ENCODE measurements at regions not wholly inside any gene's neighbourhood (a gene's known extent, or its start where the extent isn't known, plus 50 kb on each side); places are given as distances from the start of the nearest gene placed in this dataset.

GRCh38 chr6:91126876-91127275, 540.0 kb upstream of the MAP3K7 start:
- Mint-ChIP-seq H3K9me3 (no peaks in the 10 kb centered on the region), H3K27ac (no peak overlapping the region), H3K4me3 (no peak overlapping the region), H3K27me3 (no peaks in the 10 kb centered on the region), H3K4me1 (no peaks in the 10 kb centered on the region), H3K36me3 (no peaks in the 10 kb centered on the region)
- ATAC-seq: no peak

GRCh38 chr6:91117550-91117949, 530.7 kb upstream of the MAP3K7 start:
- H3K27me3 Mint-ChIP-seq: no peaks in the 10 kb centered on the region
- H3K36me3 Mint-ChIP-seq: no peaks in the 10 kb centered on the region
- H3K9me3 Mint-ChIP-seq: peaks cover 7% of the 10 kb centered on the region
- H3K4me1 Mint-ChIP-seq: no peaks in the 10 kb centered on the region
- no peak overlapping the region for H3K27ac Mint-ChIP-seq
- no peak overlapping the region for H3K4me3 Mint-ChIP-seq
- ATAC-seq: no peak

GRCh38 chr6:91114123-91114708, 527.3 kb upstream of the MAP3K7 start:
- H3K36me3 Mint-ChIP-seq: no peaks in the 10 kb centered on the region

GRCh38 chr6:91106083-91106482, 519.2 kb upstream of the MAP3K7 start:
- no peak for ATAC-seq
- H3K4me3 Mint-ChIP-seq: no peak overlapping the region
- H3K36me3 Mint-ChIP-seq: no peaks in the 10 kb centered on the region
- no peaks in the 10 kb centered on the region for H3K27me3 Mint-ChIP-seq
- no peak overlapping the region for H3K27ac Mint-ChIP-seq
- H3K9me3 Mint-ChIP-seq: no peaks in the 10 kb centered on the region
- H3K4me1 Mint-ChIP-seq: no peaks in the 10 kb centered on the region

More at GRCh38 chr6:91114123-91114708, 527.3 kb upstream of the MAP3K7 start:
- Mint-ChIP-seq H3K27me3 (no peaks in the 10 kb centered on the region), H3K27ac (no peak overlapping the region), H3K9me3 (peaks cover 3% of the 10 kb centered on the region), H3K4me3 (no peak overlapping the region), H3K4me1 (no peaks in the 10 kb centered on the region)
- no peak for ATAC-seq

GRCh38 chr6:91105532-91105931, 518.7 kb upstream of the MAP3K7 start:
- ATAC-seq: no peak
- Mint-ChIP-seq H3K4me3 (no peak overlapping the region), H3K27ac (no peak overlapping the region), H3K27me3 (no peaks in the 10 kb centered on the region), H3K36me3 (no peaks in the 10 kb centered on the region), H3K4me1 (no peaks in the 10 kb centered on the region), H3K9me3 (no peaks in the 10 kb centered on the region)

GRCh38 chr6:91099479-91099878, 512.6 kb upstream of the MAP3K7 start:
- no peaks in the 10 kb centered on the region for H3K27me3 Mint-ChIP-seq
- no peak overlapping the region for H3K27ac Mint-ChIP-seq
- H3K9me3 Mint-ChIP-seq: no peaks in the 10 kb centered on the region

GRCh38 chr6:91098006-91098405, 511.1 kb upstream of the MAP3K7 start:
- no peaks in the 10 kb centered on the region for H3K27me3 Mint-ChIP-seq
- H3K9me3 Mint-ChIP-seq: no peaks in the 10 kb centered on the region
- H3K4me1 Mint-ChIP-seq: no peaks in the 10 kb centered on the region
- ATAC-seq: no peak
- H3K27ac Mint-ChIP-seq: no peak overlapping the region
- H3K36me3 Mint-ChIP-seq: no peaks in the 10 kb centered on the region
- H3K4me3 Mint-ChIP-seq: no peak overlapping the region

More at GRCh38 chr6:91099479-91099878, 512.6 kb upstream of the MAP3K7 start:
- Mint-ChIP-seq H3K4me3 (no peak overlapping the region), H3K36me3 (no peaks in the 10 kb centered on the region), H3K4me1 (no peaks in the 10 kb centered on the region)
- no peak for ATAC-seq

GRCh38 chr6:91097364-91097763, 510.5 kb upstream of the MAP3K7 start:
- no peak for ATAC-seq
- H3K36me3 Mint-ChIP-seq: no peaks in the 10 kb centered on the region
- no peak overlapping the region for H3K27ac Mint-ChIP-seq
- no peaks in the 10 kb centered on the region for H3K9me3 Mint-ChIP-seq
- H3K4me3 Mint-ChIP-seq: no peak overlapping the region
- H3K27me3 Mint-ChIP-seq: no peaks in the 10 kb centered on the region
- no peaks in the 10 kb centered on the region for H3K4me1 Mint-ChIP-seq

- Mint-ChIP-seq H3K36me3 (no peaks in the 10 kb centered on the region), H3K9me3 (no peaks in the 10 kb centered on the region), H3K27ac (no peak overlapping the region), H3K4me1 (no peaks in the 10 kb centered on the region), H3K4me3 (no peak overlapping the region), H3K27me3 (no peaks in the 10 kb centered on the region)
- ATAC-seq: no peak
Observed at GRCh38 chr6:91094806-91095475, 508.1 kb upstream of the MAP3K7 start.

GRCh38 chr6:91094341-91094740, 507.5 kb upstream of the MAP3K7 start:
- H3K36me3 Mint-ChIP-seq: no peaks in the 10 kb centered on the region
- H3K27ac Mint-ChIP-seq: no peak overlapping the region
- H3K9me3 Mint-ChIP-seq: no peaks in the 10 kb centered on the region
- no peaks in the 10 kb centered on the region for H3K27me3 Mint-ChIP-seq
- ATAC-seq: no peak
- no peaks in the 10 kb centered on the region for H3K4me1 Mint-ChIP-seq
- H3K4me3 Mint-ChIP-seq: no peak overlapping the region

GRCh38 chr6:91088976-91089375, 502.1 kb upstream of the MAP3K7 start:
- Mint-ChIP-seq H3K4me1 (no peaks in the 10 kb centered on the region), H3K27me3 (no peaks in the 10 kb centered on the region), H3K27ac (no peak overlapping the region), H3K36me3 (no peaks in the 10 kb centered on the region), H3K4me3 (no peak overlapping the region), H3K9me3 (no peaks in the 10 kb centered on the region)
- ATAC-seq: no peak

GRCh38 chr6:91088515-91088914, 501.6 kb upstream of the MAP3K7 start:
- H3K27me3 Mint-ChIP-seq: no peaks in the 10 kb centered on the region
- no peak overlapping the region for H3K27ac Mint-ChIP-seq
- no peaks in the 10 kb centered on the region for H3K9me3 Mint-ChIP-seq
- no peaks in the 10 kb centered on the region for H3K4me1 Mint-ChIP-seq
- no peak for ATAC-seq
- H3K36me3 Mint-ChIP-seq: no peaks in the 10 kb centered on the region
- no peak overlapping the region for H3K4me3 Mint-ChIP-seq

- no peak overlapping the region for H3K27ac Mint-ChIP-seq
- H3K27me3 Mint-ChIP-seq: no peaks in the 10 kb centered on the region
- no peaks in the 10 kb centered on the region for H3K4me1 Mint-ChIP-seq
- no peaks in the 10 kb centered on the region for H3K36me3 Mint-ChIP-seq
- no peak for ATAC-seq
- H3K9me3 Mint-ChIP-seq: no peaks in the 10 kb centered on the region
- H3K4me3 Mint-ChIP-seq: no peak overlapping the region
Observed at GRCh38 chr6:91087908-91088307, 501.0 kb upstream of the MAP3K7 start.

GRCh38 chr6:91083211-91083610, 496.3 kb upstream of the MAP3K7 start:
- H3K4me1 Mint-ChIP-seq: no peaks in the 10 kb centered on the region
- no peak overlapping the region for H3K4me3 Mint-ChIP-seq
- H3K9me3 Mint-ChIP-seq: no peaks in the 10 kb centered on the region
- no peaks in the 10 kb centered on the region for H3K27me3 Mint-ChIP-seq
- no peak for ATAC-seq
- H3K27ac Mint-ChIP-seq: no peak overlapping the region
- H3K36me3 Mint-ChIP-seq: no peaks in the 10 kb centered on the region

- Mint-ChIP-seq H3K27me3 (no peaks in the 10 kb centered on the region), H3K4me3 (no peak overlapping the region), H3K4me1 (no peaks in the 10 kb centered on the region), H3K9me3 (no peaks in the 10 kb centered on the region), H3K36me3 (no peaks in the 10 kb centered on the region), H3K27ac (no peak overlapping the region)
- no peak for ATAC-seq
Observed at GRCh38 chr6:91082311-91082832, 495.5 kb upstream of the MAP3K7 start.

- no peaks in the 10 kb centered on the region for H3K36me3 Mint-ChIP-seq
- H3K27ac Mint-ChIP-seq: no peak overlapping the region
- no peak for ATAC-seq
- no peaks in the 10 kb centered on the region for H3K4me1 Mint-ChIP-seq
- no peaks in the 10 kb centered on the region for H3K27me3 Mint-ChIP-seq
- H3K9me3 Mint-ChIP-seq: no peaks in the 10 kb centered on the region
- H3K4me3 Mint-ChIP-seq: no peak overlapping the region
Observed at GRCh38 chr6:91081452-91082067, 494.7 kb upstream of the MAP3K7 start.
